Astrocyte (in vitro differentiated cells and primary cell): ENCODE measurements at regions not wholly inside any gene's neighbourhood (a gene's known extent, or its start where the extent isn't known, plus 50 kb on each side); places are given as distances from the start of the nearest gene placed in this dataset.

Experiments
- CTCF ChIP-seq: IDR thresholded peaks from 2 replicates; pipeline ENCODE4 v1.5.1; 2011; ENCODE audit warnings: low read depth, mild to moderate bottlenecking, inconsistent platforms, low read length, moderate library complexity; ENCODE audit not compliant: insufficient read depth
- EZH2 ChIP-seq: IDR thresholded peaks from 2 replicates; pipeline ENCODE4 v1.6.1; 2012; ENCODE audit warnings: mild to moderate bottlenecking, low read length, inconsistent platforms; ENCODE audit not compliant: insufficient read depth

- TF ChIP-seq CTCF, result no peak
- no peak for TF ChIP-seq EZH2
Measured at GRCh38 chr6:3904518-3904917, 55.3 kb downstream of the FAM50B start.
